ENCODE measurements at regions not wholly inside any gene's neighbourhood (a gene's known extent, or its start where the extent isn't known, plus 50 kb on each side); places are given as distances from the start of the nearest gene placed in this dataset.

- TF ChIP-seq CTCF (IDR thresholded peaks at IDR 0.05): no peak
- TF ChIP-seq EP300 (IDR thresholded peaks at IDR 0.05): no peak
- no peak for TF ChIP-seq POLR2AphosphoS5 (IDR thresholded peaks at IDR 0.05)
- no peak for TF ChIP-seq POLR2A (IDR thresholded peaks at IDR 0.05)
Measured at GRCh38 chr11:134606251-134606650, 194.2 kb upstream of the B3GAT1 start.
